Inflammatory macrophage (primary cell): ENCODE measurements at regions not wholly inside any gene's neighbourhood (a gene's known extent, or its start where the extent isn't known, plus 50 kb on each side); places are given as distances from the start of the nearest gene placed in this dataset.

Experiments used
- DNase-seq, 2 donors: peaks; one replicate each; pipeline ENCODE4 v3.0.0-alpha.2; 2020 to 2022

DNA sequence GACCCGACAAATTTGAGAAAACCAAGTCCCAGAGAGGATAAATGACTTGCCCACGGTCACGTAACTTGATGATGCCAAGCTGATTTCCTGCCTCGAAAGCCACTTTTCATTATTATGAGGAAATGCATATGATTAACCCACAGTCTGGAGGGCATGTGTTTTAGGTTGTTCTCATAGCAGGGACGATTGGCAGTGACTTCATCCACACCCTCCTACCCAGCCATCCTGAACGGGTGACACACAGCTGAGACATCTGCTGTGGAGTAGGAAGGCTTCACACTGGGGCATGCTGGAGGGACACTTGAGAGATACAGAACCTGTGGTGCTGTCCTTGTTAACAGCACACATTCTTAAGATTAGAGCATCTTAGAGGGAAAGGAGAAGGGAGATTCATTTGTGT lies 65.4 kb upstream of the WDFY2 start:
- peak; percentile 90 to 92 for DNase-seq

DNA sequence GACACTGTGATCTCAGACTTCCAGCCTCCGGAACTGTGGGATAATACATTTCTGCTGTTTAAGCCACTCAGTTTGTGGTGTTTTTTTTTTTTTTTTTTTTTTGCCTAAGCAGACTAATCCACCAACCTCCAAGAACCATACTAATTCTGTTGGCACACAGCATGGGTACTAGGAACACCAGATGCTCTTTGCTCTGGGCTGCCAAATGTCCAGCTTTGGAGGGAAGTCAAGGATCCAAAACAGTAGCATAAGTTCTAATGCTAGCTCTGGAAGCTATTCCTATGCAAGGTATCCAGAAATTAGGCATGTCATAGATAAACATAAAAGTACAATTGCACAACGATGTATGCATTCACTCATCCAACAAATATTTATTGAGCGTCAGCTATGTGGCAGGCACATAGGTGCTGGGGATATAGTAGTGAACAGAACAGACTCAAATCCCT lies 64.5 kb upstream of the WDFY2 start:
- DNase-seq, result no peak

DNA sequence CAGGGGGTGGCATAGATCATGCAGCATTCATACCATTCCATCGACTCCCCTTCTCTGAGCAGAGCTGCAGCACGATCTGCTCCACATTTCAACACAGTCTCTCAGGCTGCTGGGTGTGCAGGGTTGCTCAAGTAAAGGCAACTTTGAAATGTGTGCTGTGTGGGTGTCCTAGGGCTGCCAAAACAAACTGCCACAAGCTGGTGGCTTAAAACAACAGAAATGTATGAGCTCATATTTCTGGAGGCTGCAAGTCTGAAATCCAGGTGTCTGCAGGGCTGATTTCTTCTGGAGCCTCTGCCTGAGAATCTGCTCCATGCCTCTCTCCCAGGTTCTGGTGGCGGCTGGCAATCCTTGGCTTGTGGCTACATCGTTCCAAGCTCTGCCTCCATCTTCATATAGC lies 63.7 kb upstream of the WDFY2 start:
- DNase-seq, result peak; percentile 79 to 91

DNA sequence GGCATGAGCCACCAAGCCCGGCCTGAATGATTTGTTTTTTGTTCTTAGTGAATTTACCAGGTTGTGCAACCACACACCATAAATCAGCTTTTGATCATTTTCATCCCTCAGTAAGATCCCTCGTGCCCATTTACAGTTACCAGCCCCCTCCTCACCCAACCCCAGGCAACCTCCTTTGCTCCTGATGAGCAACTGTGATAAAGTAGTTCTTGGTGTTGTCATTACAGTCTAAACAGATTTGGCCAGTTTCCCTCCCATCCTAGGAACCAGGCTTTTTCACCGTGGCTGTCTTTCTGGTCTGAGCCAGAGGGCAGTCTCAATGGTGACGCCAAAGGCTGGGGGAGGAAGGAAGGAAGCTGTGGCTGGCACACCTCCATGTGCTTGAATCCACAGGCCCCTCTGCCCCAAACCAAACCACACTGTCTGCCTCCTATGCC lies 61.2 kb upstream of the WDFY2 start:
- peak; percentile 37 for DNase-seq

DNA sequence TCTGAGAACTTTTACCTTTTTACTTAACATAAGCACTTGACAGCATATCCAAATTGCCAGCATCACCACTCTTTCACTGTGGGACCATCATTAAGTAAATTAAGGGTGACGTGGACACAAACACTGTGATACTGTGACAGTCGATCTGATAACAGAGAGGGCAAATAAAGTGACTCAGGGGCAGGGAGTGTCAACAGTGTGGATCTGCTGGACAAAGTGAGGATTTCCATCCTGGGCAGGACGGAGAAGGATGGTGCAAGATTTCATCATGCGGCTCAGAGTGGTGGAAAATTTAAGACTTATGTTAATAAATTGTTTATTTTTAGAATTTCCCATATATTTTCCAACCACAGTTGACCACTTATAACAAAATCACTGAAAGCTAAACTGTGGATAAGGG lies 60.0 kb upstream of the WDFY2 start:
- DNase-seq, result no peak

DNA sequence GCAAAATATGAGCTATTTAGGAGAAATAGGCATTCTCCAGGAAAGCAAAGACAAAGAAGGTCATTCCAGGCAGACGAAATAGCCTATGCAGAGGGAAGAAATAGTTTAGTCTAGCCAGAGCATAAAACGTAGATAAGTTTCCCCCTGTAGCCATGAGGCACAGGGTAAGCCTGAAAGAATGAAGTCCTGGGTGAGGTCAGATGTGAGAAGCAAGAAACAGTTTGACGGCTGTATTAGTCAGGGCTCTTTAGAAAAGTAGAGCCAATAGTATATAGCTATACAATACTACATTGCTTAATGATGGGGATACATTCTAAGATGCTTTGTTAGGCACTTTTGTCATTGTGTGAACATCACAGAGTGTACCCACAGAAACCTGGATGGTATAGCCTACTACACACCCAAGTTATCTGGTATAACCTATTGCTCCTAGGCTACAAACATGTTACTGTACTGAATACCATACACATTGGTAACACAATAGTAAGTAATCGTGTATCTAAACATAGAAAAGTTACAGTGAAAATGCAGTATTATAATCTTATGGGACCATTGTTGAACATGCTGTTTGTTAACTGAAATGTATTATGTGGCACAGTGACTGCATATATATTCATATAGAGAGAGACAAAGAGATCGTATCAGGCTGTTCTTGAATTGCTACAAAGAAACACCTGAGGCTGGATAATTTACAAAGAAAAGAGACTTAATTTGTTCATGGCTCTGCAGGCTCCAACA lies 59.3 kb upstream of the WDFY2 start:
- no peak for DNase-seq

DNA sequence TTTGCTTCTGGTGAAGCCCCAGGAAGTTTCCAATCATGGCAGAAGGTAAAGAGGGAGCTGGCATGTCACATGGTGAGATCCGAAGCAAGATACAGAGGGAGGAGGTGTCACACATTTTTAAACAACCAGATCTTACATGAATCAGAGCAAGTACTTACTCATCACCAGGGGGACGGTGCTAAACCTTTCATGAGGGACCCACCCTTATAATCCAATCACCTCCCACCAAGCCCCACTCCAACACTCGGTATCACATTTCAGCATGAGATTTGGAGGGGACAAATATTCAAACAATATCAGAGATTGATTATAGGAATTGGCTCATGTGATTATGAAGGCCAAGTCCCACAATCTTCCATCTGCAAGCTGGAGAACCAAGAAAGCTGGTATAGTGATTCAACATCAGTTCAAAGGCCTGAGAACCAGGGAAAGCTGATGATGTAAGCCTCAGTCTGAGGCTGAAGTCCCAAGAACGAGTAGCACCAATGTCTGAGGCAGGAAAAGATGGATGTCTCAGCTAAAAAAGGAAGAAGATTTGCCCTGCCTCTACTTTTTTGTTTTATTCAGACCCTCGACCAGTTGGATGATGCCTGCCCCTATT lies 58.6 kb upstream of the WDFY2 start:
- no peak for DNase-seq

DNA sequence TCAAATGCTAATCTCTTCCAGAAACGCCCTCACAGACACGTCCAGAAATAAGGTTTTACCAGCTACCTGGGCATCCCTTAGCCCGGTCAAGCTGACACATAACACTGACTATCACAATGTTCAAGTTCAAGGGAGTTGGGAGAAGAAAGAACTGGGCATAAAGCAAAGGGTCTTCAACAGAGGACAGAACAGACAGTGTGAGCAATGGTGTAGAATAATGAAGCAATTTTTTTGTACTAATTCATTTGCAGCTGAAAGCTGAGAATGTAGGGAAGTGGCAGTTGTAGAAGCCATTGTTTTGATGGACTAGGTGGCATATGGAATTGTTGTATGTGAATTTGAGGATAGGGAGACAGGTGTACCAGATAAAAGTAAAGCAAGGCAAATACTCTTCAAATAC lies 58.1 kb upstream of the WDFY2 start:
- DNase-seq, result no peak

DNA sequence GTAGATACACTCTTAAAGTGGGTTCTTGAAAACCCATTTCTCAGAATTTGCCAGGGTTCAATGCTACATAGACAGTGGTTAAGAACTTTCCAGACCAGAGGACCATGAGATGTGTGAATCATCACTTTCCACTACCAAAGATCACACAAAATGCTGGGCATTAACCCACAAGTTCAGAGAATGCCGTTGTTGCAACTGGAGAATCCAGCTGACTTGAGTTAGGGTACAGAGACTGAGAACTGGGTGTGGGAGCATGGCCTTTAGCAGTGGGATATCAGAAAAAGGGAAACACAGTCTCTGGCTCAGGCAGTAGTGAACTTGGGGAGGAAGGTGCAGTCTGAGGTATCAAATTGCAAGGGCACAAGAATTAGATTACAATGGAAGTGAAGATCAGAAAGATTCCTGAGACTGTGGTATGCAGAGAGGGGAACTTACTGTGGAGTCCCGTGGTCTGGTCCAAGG lies 51.5 kb upstream of the WDFY2 start:
- DNase-seq, result peak; percentile 62 to 72

DNA sequence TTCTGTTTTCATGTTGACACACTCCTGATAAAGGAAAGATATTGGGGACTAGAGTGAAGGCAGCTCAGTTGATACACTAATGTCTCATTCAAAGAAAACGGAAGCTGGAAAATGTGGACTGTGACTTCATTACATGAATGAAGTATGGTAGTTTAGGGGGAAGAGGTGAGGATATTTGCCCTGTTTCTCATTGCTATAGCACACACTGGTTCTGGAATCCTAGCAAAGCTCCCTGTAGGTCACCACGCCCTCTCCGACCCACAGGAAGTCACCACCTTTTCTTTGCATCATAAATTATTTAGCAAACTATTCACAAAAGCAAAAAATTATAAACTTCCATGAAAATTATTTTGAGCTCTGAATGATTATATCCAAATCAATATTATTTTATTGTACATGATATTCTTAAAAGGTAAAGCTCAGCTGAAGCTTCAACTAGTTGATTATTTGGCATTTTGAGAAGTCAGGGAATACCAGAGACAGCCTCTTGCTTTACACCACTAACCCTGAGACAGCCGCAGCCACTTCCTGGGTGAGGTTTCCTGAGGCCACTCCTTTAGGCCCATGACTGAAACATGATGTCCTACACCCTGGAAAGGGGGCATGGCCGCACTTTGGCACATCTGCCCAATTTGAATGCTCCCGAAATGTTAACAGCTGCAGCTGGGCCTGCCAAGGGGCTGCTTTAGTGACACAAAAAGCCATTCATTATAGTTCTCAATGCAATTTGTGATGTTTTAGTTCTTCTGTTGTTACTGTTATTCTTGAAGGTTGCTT lies 50.0 kb upstream of the WDFY2 start:
- peak; percentile 81 to 84 for DNase-seq
